GM18502 (cell line): ENCODE measurements at regions not wholly inside any gene's neighbourhood (a gene's known extent, or its start where the extent isn't known, plus 50 kb on each side); places are given as distances from the start of the nearest gene placed in this dataset.

ENCODE experiments used
- ATAC-seq: cut with Tn5 transposase; IDR thresholded peaks from one replicate; pipeline ENCODE4 v1.9.1; 2021; ENCODE audit warnings: mild to moderate bottlenecking; ENCODE audit not compliant: unreplicated experiment, poor library complexity

GRCh38 chr4:19925516-19925915 is 326.2 kb upstream of the SLIT2 start:
- ATAC-seq: no peak

GRCh38 chr4:19924761-19925160 is 326.9 kb upstream of the SLIT2 start:
- ATAC-seq: no peak

- ATAC-seq: no peak
Observed at GRCh38 chr4:19915276-19915675, 336.4 kb upstream of the SLIT2 start.

- no peak for ATAC-seq
Observed at GRCh38 chr4:19913650-19914049, 338.1 kb upstream of the SLIT2 start.

GRCh38 chr4:19910861-19911525 is 340.7 kb upstream of the SLIT2 start:
- no peak for ATAC-seq

- no peak for ATAC-seq
Observed at GRCh38 chr4:19905024-19905423, 346.7 kb upstream of the SLIT2 start.

GRCh38 chr4:19888587-19888986 is 363.1 kb upstream of the SLIT2 start:
- ATAC-seq: no peak

- no peak for ATAC-seq
Observed at GRCh38 chr4:19883841-19884240, 367.9 kb upstream of the SLIT2 start.

- no peak for ATAC-seq
Observed at GRCh38 chr4:19880206-19880605, 371.5 kb upstream of the SLIT2 start.

GRCh38 chr4:19879330-19879729 is 372.4 kb upstream of the SLIT2 start:
- ATAC-seq: no peak

- no peak for ATAC-seq
Observed at GRCh38 chr4:19857991-19858390, 393.7 kb upstream of the SLIT2 start.

GRCh38 chr4:19857380-19857779 is 394.3 kb upstream of the SLIT2 start:
- ATAC-seq: no peak

GRCh38 chr4:19850909-19851308 is 400.8 kb upstream of the SLIT2 start:
- no peak for ATAC-seq

- ATAC-seq: no peak
Observed at GRCh38 chr4:19844446-19844845, 407.3 kb upstream of the SLIT2 start.

GRCh38 chr4:19842471-19842870 is 409.2 kb upstream of the SLIT2 start:
- ATAC-seq: no peak

GRCh38 chr4:19838858-19839257 is 412.8 kb upstream of the SLIT2 start:
- ATAC-seq: no peak

- ATAC-seq: no peak
Observed at GRCh38 chr4:19835429-19835828, 416.3 kb upstream of the SLIT2 start.

GRCh38 chr4:19832411-19832810 is 419.3 kb upstream of the SLIT2 start:
- no peak for ATAC-seq

- ATAC-seq: no peak
Observed at GRCh38 chr4:19831644-19832285, 419.9 kb upstream of the SLIT2 start.

- no peak for ATAC-seq
Observed at GRCh38 chr4:19829101-19829500, 422.6 kb upstream of the SLIT2 start.

GRCh38 chr4:19823781-19824180 is 427.9 kb upstream of the SLIT2 start:
- no peak for ATAC-seq

GRCh38 chr4:19819737-19820136 is 432.0 kb upstream of the SLIT2 start:
- ATAC-seq: no peak
